ENCODE measurements at regions not wholly inside any gene's neighbourhood (a gene's known extent, or its start where the extent isn't known, plus 50 kb on each side); places are given as distances from the start of the nearest gene placed in this dataset.

GRCh38 chrX:121755541-121755940, 708.1 kb downstream of the GLUD2 start (continued):
- TF ChIP-seq ZNF175 (tag by site-specific recombination; IDR thresholded peaks at IDR 0.05): no peak
- TF ChIP-seq ZNF658 (tag by site-specific recombination; IDR thresholded peaks at IDR 0.05): no peak
- no peak for TF ChIP-seq ZNF518A (tag by site-specific recombination; conservative IDR thresholded peaks at IDR 0.05; ENCODE audit: low read depth)
- no peak for TF ChIP-seq ZNF266 (tag by site-specific recombination; IDR thresholded peaks at IDR 0.05; ENCODE audit: low read depth)
- TF ChIP-seq ZNF624 (tag by site-specific recombination; IDR thresholded peaks at IDR 0.05): no peak
- TF ChIP-seq ZNF114 (tag by site-specific recombination; IDR thresholded peaks at IDR 0.05): no peak
- TF ChIP-seq ZNF350 (tag by site-specific recombination; IDR thresholded peaks at IDR 0.05): no peak
- no peak for TF ChIP-seq ZNF423 (tag by site-specific recombination; IDR thresholded peaks at IDR 0.05)

DNA sequence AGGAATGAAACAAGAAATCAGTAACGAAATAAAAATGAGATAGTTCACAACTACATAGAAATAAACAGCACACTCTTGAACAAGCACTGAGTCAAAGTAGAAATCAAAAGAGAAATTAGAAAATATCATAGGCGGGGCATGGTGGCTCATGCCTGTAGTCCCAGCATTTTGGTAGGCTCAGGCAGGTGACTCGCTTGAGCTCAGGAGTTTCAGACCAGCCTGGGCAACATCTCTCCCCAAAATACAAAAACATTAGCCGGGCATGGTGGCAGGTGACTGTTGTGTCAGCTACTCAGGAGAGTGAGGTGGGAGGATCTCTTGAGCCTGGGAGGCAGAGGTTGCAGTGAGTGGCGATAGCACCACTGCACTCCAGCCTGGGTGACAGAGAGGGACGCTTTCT, 714.4 kb downstream of the GLUD2 start:
- ChIA-PET POLR2A (no interaction called here), CTCF (no interaction called here)
- Histone ChIP-seq H3K4me3 (ENCODE audit: low read depth, low read length) (no peak overlapping the region), H3K4me1 (ENCODE audit: control insufficient read depth, insufficient read depth, low read length) (no peaks in the 10 kb centered on the region), H3K27ac (ENCODE audit: extremely low read depth, low read depth, low read length) (no peak overlapping the region), H3K36me3 (ENCODE audit: control insufficient read depth in 2 of 2, insufficient read depth in 1 of 2, low read length in 2 of 2) (no peaks in the 10 kb centered on the region; a peak in 1 of 3 replicates), H3K9me3 (ENCODE audit: control insufficient read depth, insufficient read depth, low read depth, low read length) (no peaks in the 10 kb centered on the region)
- TF ChIP-seq ZNF239 (tag by site-specific recombination; IDR thresholded peaks at IDR 0.05) (no peak), ZNF114 (tag by site-specific recombination; IDR thresholded peaks at IDR 0.05) (no peak)

DNA sequence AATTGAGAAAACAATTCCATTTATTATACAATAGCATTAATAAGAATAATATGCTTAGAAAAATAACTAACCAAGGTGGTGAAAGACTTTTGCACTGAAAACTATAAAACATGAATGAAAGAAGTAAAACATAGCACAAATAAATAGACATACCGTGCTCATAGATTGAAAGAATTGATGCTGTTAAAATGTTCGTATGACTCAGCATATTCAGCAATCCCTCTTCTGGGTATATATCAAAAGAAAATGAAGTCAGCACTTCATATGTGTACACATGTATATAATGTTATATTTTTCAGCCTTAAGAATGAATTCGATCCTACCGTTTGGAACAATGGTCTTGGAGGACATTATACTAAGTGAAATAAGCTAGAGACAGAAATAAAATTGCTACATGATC, 716.3 kb downstream of the GLUD2 start:
- Histone ChIP-seq H3K36me3 (ENCODE audit: control insufficient read depth in 2 of 2, insufficient read depth in 1 of 2, low read length in 2 of 2) (no peaks in the 10 kb centered on the region; a peak in 1 of 3 replicates), H3K9me3 (ENCODE audit: control insufficient read depth, insufficient read depth, low read depth, low read length) (no peaks in the 10 kb centered on the region; the same call in none of the 2 replicates), H3K4me3 (ENCODE audit: low read depth, low read length) (no peak overlapping the region), H3K27ac (ENCODE audit: extremely low read depth, low read depth, low read length) (no peak overlapping the region), H3K4me1 (ENCODE audit: control insufficient read depth, insufficient read depth, low read length) (no peaks in the 10 kb centered on the region)
- POLR2A ChIA-PET: no interaction called here
- CTCF ChIA-PET: no interaction called here
- TF ChIP-seq ZBTB21 (tag by site-specific recombination; IDR thresholded peaks at IDR 0.05): no peak
- no peak for TF ChIP-seq ZNF555 (tag by site-specific recombination; conservative IDR thresholded peaks at IDR 0.05)
- no peak for TF ChIP-seq ZNF488 (tag by site-specific recombination; IDR thresholded peaks at IDR 0.05)
- no peak for TF ChIP-seq HIC1 (tag by site-specific recombination; IDR thresholded peaks at IDR 0.05)
- TF ChIP-seq ZNF169 (tag by site-specific recombination; IDR thresholded peaks at IDR 0.05): no peak
- TF ChIP-seq ZNF324 (tag by site-specific recombination; IDR thresholded peaks at IDR 0.05): no peak
- TF ChIP-seq ZNF354C (tag by site-specific recombination; IDR thresholded peaks at IDR 0.05; ENCODE audit: borderline replicate concordance, low read depth): no peak
- no peak for TF ChIP-seq KLF16 (tag by site-specific recombination; IDR thresholded peaks at IDR 0.05)
- no peak for TF ChIP-seq ZNF404 (tag by site-specific recombination; IDR thresholded peaks at IDR 0.05)
- TF ChIP-seq ZNF155 (tag by site-specific recombination; IDR thresholded peaks at IDR 0.05): no peak
- TF ChIP-seq, protein P1, sequence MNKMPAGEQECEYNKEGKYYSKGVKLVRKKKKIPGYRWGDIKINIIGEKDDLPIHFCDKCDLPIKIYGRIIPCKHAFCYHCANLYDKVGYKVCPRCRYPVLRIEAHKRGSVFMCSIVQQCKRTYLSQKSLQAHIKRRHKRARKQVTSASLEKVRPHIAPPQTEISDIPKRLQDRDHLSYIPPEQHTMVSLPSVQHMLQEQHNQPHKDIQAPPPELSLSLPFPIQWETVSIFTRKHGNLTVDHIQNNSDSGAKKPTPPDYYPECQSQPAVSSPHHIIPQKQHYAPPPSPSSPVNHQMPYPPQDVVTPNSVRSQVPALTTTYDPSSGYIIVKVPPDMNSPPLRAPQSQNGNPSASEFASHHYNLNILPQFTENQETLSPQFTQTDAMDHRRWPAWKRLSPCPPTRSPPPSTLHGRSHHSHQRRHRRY (tag by site-specific recombination; IDR thresholded peaks at IDR 0.05): no peak
- no peak for TF ChIP-seq ZNF518A (tag by site-specific recombination; conservative IDR thresholded peaks at IDR 0.05; ENCODE audit: low read depth)
